Memory B cell (primary cell): ENCODE measurements at regions not wholly inside any gene's neighbourhood (a gene's known extent, or its start where the extent isn't known, plus 50 kb on each side); places are given as distances from the start of the nearest gene placed in this dataset.

Experiments
- ATAC-seq: fragments of 150-1000 bp; cut with Tn5 transposase; 2 replicates; pipeline ENCODE4 v1.10.0; 2021; ENCODE audit warnings: low read depth, mild to moderate bottlenecking, moderate library complexity
- DNase-seq, 2 donors: peaks; one replicate each; pipeline ENCODE4 v3.0.0; 2022; ENCODE audit warnings: low spot score in 2 of 2
- H3K27ac Mint-ChIP-seq: one replicate; pipeline ENCODE4 v1.8.0; 2022; ENCODE audit warnings: mild to moderate bottlenecking, moderate library complexity, mixed read lengths
- H3K27me3 Mint-ChIP-seq: one replicate; pipeline ENCODE4 v1.8.0; 2022; ENCODE audit warnings: mixed read lengths
- H3K36me3 Mint-ChIP-seq: one replicate; pipeline ENCODE4 v1.8.0; 2022; ENCODE audit warnings: mild to moderate bottlenecking, mixed read lengths
- H3K4me1 Mint-ChIP-seq: one replicate; pipeline ENCODE4 v1.8.0; 2022; ENCODE audit warnings: mixed read lengths
- H3K4me3 Mint-ChIP-seq: one replicate; pipeline ENCODE4 v1.8.0; 2022; ENCODE audit warnings: mild to moderate bottlenecking, moderate library complexity, mixed read lengths
- H3K9me3 Mint-ChIP-seq: one replicate; pipeline ENCODE4 v1.8.0; 2022; ENCODE audit warnings: mixed read lengths

DNA sequence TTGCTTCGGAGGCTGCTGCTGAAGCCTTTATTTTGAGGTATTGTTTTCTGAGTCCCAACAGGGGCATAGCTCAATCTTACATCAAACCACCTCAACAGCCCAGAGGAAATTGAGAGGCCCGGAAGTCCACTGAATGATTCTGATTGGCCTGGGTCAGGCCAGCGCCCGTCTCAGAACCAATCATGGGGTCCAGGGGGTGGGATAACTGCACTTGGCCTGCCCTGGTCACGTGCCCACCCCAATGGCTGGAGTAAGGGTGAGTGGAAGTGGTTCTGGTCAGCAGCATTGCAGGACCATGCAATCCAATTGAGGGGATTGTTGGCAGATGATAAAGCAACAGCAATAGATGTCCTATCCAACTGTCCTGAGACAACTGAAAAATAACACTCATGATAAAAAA, 190.6 kb downstream of the HERPUD2 start:
- peaks cover 7% of the 10 kb centered on the region for H3K27me3 Mint-ChIP-seq
- no peak overlapping the region for H3K27ac Mint-ChIP-seq
- no peak for ATAC-seq
- no peak for DNase-seq
- no peaks in the 10 kb centered on the region for H3K4me1 Mint-ChIP-seq
- H3K9me3 Mint-ChIP-seq: no peaks in the 10 kb centered on the region
- no peak overlapping the region for H3K4me3 Mint-ChIP-seq
- no peaks in the 10 kb centered on the region for H3K36me3 Mint-ChIP-seq

DNA sequence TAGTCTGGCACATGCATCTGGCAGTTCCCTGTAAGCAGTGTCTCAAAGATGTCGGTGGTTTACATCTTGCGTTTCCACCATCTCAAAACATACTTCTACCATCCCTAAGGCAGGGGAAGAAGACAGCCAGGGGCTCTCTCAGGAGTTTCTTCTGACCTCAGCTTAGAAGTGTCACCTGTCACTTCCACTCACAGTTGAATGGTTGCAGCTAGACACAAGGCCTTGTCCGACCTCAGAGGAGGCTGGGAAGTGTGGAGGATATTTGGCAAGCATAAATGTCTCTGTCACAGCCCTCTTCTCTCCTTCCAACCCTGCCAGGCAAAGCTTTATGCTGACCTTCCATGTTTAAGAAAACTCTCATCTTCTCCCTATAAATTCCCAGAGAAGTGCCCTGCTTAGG, 193.3 kb downstream of the HERPUD2 start:
- no peak for ATAC-seq
- peaks cover 1% of the 10 kb centered on the region for H3K36me3 Mint-ChIP-seq
- H3K27me3 Mint-ChIP-seq: peaks cover 23% of the 10 kb centered on the region
- no peaks in the 10 kb centered on the region for H3K4me1 Mint-ChIP-seq
- no peaks in the 10 kb centered on the region for H3K9me3 Mint-ChIP-seq
- no peak overlapping the region for H3K27ac Mint-ChIP-seq
- H3K4me3 Mint-ChIP-seq: no peak overlapping the region
- no peak for DNase-seq

DNA sequence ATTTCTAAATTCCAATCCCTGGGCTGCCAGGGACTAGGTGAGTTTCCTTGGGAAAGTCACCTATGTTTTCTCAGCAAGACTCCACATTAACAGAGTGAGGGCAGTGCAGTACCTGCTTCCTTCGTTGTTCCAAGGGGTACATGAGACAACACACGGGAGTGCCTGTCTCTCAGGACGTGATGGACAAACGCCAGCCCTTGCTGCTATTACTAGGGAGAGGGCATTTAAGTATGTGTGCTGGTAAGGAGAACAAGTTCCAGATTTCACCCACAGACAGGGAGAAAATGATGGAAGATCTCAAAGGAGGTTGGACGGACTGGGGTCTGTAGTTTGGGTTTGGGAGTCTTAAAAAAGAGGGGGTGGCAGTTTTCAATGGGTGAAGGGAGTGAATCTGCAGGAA, 195.7 kb downstream of the HERPUD2 start:
- H3K27me3 Mint-ChIP-seq: peaks cover 23% of the 10 kb centered on the region
- peaks cover 1% of the 10 kb centered on the region for H3K36me3 Mint-ChIP-seq
- peaks cover 4% of the 10 kb centered on the region for H3K4me1 Mint-ChIP-seq
- H3K27ac Mint-ChIP-seq: no peak overlapping the region
- ATAC-seq (no peak), DNase-seq (no peak)
- H3K4me3 Mint-ChIP-seq: no peak overlapping the region
- H3K9me3 Mint-ChIP-seq: no peaks in the 10 kb centered on the region

DNA sequence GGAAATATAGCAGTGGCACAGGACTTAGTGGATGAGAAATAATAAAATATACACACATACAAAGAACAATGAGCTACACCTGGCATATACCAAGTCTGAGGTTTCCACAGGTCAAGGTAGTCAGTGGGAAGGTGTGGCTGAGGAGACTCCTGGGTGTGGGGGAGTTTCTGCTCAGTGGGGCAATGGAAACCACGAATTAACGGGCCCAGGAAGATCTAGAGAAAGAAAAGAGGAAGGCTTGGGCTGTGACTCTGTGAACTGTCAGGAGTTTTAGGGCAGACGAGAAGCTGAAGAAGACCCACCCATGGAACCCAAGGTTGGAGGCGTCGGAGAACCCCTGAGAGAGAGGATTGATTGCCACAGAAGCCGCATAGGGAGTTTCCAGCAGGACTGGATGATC, 196.5 kb downstream of the HERPUD2 start:
- peaks cover 1% of the 10 kb centered on the region for H3K36me3 Mint-ChIP-seq
- H3K27me3 Mint-ChIP-seq: peaks cover 20% of the 10 kb centered on the region
- no peak for ATAC-seq
- no peaks in the 10 kb centered on the region for H3K9me3 Mint-ChIP-seq
- peaks cover 4% of the 10 kb centered on the region for H3K4me1 Mint-ChIP-seq
- H3K27ac Mint-ChIP-seq: no peak overlapping the region
- no peak overlapping the region for H3K4me3 Mint-ChIP-seq
- no peak for DNase-seq

DNA sequence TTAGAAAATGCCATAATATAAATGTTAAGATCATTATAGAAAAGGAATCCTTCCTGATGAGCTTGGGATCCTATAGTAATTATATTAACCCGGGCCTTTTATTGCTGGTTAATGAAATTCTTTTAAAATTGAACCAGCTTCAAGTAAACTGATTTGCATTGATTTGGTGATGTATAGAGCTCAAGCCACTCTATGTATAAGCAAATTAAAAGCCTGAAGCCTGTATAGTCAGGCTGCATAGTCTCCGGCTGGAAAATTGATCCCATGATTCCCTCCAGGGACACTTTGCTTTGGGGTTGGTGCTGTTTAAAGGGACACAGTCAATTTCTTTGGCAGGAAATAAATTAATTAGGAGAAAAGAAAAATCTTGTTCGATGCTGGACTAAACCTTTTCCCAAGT, 199.1 kb downstream of the HERPUD2 start:
- ATAC-seq: no peak
- H3K9me3 Mint-ChIP-seq: no peaks in the 10 kb centered on the region
- H3K27me3 Mint-ChIP-seq: peaks cover 20% of the 10 kb centered on the region
- no peak overlapping the region for H3K4me3 Mint-ChIP-seq
- H3K4me1 Mint-ChIP-seq: peaks cover 4% of the 10 kb centered on the region
- peaks cover 1% of the 10 kb centered on the region for H3K36me3 Mint-ChIP-seq
- DNase-seq: no peak
- H3K27ac Mint-ChIP-seq: no peak overlapping the region

DNA sequence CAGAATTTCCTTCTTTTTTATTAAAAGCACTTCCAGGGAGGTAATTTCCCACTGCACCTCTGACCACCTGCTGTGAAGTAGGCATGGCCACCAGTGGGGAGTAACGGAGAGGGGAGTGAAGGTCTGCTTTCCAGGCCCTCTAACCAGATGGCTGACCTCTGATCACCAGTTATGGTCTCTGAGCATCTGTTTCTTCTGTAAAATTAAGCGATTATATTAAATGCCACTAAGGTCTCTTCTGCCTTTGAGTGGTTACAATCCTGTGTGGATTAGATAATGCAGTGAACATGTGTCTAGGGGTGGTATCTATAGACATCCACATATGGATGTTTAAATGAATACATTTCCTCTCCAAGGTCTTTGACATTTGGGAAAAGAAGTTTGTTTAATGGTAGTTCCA, 199.6 kb downstream of the HERPUD2 start:
- ATAC-seq (no peak), DNase-seq (no peak)
- Mint-ChIP-seq H3K27ac (no peak overlapping the region), H3K9me3 (no peaks in the 10 kb centered on the region), H3K4me1 (peaks cover 4% of the 10 kb centered on the region), H3K4me3 (no peak overlapping the region), H3K27me3 (peaks cover 18% of the 10 kb centered on the region), H3K36me3 (peaks cover 1% of the 10 kb centered on the region)

DNA sequence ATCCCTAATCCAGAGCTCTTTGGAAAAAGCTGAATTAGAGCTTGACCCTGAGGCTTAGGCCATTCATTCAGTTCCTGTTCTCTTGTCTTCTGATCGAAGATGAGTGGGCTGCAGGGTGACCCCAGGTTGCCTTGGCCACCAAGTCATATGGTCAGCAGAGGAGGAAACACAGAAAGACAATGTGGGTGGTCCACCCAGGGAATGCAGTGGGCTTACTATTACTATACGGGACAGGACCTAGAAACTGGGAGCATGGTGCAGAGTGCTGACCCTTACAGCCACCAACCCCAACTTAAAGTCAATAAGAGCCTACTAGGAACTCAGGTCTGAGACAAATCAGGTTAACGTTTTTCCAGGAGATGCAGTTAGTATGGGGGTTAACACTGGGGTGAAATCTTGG, 200.5 kb downstream of the HERPUD2 start:
- no peak for ATAC-seq
- DNase-seq: no peak
- Mint-ChIP-seq H3K27ac (no peak overlapping the region), H3K36me3 (peaks cover 1% of the 10 kb centered on the region), H3K27me3 (peaks cover 16% of the 10 kb centered on the region), H3K4me3 (no peak overlapping the region), H3K4me1 (peaks cover 4% of the 10 kb centered on the region), H3K9me3 (no peaks in the 10 kb centered on the region)

DNA sequence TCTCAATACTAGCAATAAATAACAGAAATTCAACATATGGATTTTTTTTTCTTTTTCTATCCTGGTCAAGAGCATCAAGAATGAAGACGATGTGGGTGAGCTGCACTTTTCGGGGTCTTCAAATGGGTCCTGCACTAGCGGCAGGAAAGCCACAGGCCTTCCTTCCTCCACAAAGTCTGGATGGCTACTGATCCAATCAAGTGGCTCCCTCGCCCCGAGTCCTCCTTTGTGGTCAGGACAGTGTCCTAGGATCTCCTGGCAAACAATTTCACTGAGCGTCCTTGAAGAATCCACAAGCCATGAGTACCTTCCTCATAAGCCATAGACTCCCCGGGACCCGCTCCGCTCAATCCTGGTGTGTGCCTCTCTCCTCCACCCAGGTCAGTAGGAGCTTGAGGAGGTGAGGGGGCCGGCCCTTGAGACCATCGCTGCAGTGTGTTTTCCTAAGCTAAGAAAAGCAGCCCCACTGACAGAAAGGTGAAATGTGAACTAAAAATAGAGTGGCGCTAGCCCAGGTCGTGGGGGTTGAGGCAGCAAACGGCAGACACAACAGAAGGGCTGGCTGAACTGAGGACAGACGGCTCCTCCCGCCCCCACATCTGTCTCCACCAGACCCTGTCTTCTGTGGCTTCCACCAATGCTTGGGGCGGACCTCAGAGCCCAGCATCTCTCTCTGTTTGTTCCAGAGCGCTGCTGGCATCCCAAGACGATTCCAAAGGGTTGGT, 202.3 kb downstream of the HERPUD2 start:
- ATAC-seq: no peak
- Mint-ChIP-seq H3K9me3 (no peaks in the 10 kb centered on the region), H3K4me1 (peaks cover 4% of the 10 kb centered on the region), H3K36me3 (peaks cover 1% of the 10 kb centered on the region), H3K27me3 (peaks cover 7% of the 10 kb centered on the region), H3K4me3 (no peak overlapping the region), H3K27ac (no peak overlapping the region)
- no peak for DNase-seq

DNA sequence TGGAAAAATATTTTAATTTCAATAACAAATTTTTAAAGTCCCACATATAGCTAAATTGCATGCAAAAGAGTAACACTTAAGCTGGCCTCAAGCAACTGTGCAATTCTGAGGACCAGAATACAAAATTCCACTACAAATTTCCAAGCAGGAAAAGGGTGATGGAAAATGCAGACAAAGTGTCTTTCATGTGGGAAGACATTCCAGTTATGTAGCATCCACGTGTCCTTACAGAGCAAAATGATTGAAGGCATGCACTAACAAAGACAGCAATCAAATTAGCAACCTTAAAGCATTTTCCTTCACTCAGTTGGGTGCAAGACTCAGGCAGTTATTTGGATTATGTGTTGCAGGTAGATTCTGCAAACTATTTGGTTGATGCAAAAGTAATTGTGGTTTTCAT, 203.7 kb downstream of the HERPUD2 start:
- DNase-seq: no peak
- no peak for ATAC-seq
- Mint-ChIP-seq H3K27ac (no peak overlapping the region), H3K27me3 (peaks cover 2% of the 10 kb centered on the region), H3K4me1 (no peaks in the 10 kb centered on the region), H3K36me3 (no peaks in the 10 kb centered on the region), H3K4me3 (no peak overlapping the region), H3K9me3 (no peaks in the 10 kb centered on the region)

DNA sequence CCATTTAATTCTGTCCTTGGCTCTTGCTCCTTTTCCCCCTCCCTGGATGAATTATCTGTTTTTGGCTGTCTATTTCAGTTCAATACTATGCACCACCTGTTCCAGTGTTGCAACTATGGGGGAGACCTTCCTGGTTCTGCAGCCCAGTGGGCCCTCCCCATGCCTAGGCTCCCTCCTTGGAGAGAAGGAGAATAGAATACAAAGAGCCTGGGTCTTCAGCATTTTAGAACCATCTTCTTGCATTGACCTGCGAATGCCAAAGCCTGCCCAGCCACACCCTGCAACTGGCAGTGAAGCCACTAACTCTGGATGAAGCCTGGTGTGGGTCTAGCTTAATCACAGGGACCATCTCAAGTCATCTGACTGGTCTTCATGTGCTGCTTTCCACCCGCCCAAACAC, 207.1 kb downstream of the HERPUD2 start:
- DNase-seq: no peak
- no peaks in the 10 kb centered on the region for H3K4me1 Mint-ChIP-seq
- no peak overlapping the region for H3K27ac Mint-ChIP-seq
- no peaks in the 10 kb centered on the region for H3K9me3 Mint-ChIP-seq
- H3K36me3 Mint-ChIP-seq: no peaks in the 10 kb centered on the region
- peaks cover 9% of the 10 kb centered on the region for H3K27me3 Mint-ChIP-seq
- H3K4me3 Mint-ChIP-seq: no peak overlapping the region
- no peak for ATAC-seq

DNA sequence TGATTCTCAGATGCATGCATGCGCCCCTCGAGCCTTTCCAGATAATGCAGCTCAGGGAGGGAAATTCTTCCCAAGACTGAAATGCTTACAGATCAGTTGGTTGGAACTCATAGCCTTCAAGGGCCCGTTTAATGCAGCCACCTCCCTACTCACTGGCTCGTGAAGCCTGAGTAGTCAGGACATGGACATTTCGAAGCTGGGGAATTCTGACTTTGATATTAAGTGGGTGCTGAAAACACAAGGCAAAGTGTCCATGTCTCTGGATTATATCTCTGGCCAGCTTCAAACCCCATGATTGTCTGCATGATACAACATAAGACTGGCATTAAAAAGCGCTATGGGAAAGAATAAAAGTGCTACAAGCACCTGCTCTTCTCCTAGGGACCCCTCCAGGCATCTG, 207.5 kb downstream of the HERPUD2 start:
- H3K27me3 Mint-ChIP-seq: peaks cover 9% of the 10 kb centered on the region
- H3K4me1 Mint-ChIP-seq: no peaks in the 10 kb centered on the region
- no peak overlapping the region for H3K27ac Mint-ChIP-seq
- no peak overlapping the region for H3K4me3 Mint-ChIP-seq
- H3K36me3 Mint-ChIP-seq: no peaks in the 10 kb centered on the region
- no peaks in the 10 kb centered on the region for H3K9me3 Mint-ChIP-seq
- ATAC-seq (no peak), DNase-seq (no peak)

DNA sequence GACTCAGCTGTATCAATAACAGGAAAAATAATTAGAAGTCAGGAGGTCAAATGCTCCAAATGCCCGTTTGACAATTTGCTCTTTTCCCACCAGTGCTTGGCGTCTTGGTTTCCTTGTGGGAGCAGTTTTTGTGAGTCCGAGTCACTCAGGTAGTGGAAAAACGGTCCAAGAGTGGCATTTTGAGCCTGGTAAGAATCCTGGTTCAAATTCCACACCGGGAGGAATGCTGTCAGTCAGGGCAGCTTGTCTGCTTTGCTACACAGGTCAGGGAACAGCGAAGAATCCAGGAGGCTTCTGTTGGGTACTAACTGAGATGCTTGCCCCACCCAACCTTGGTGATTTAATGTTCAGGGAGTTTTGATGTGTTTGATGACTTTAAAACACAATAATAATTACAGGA, 209.5 kb downstream of the HERPUD2 start:
- no peaks in the 10 kb centered on the region for H3K9me3 Mint-ChIP-seq
- peaks cover 17% of the 10 kb centered on the region for H3K27me3 Mint-ChIP-seq
- DNase-seq (no peak), ATAC-seq (no peak)
- no peaks in the 10 kb centered on the region for H3K4me1 Mint-ChIP-seq
- H3K4me3 Mint-ChIP-seq: no peak overlapping the region
- H3K36me3 Mint-ChIP-seq: no peaks in the 10 kb centered on the region
- no peak overlapping the region for H3K27ac Mint-ChIP-seq

DNA sequence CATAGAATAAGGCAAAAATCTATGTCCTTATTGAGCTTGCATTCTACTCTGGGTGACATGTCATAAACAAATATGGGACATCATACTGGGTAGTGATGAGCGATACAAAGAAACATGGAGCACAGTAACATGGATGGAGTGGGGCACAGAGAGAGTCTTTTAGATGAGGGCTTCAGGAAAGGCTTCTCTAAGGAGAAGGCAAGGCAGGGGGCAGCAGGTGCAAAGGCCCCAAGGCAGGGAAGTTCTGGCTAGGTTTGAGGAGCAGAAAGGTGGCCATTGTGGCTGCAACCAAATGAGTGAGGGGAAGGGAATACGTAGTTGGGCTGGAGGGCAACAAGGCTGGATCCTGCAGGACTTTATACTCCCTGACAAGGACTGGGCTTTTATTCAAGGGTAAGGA, 211.4 kb downstream of the HERPUD2 start:
- DNase-seq (no peak), ATAC-seq (no peak)
- Mint-ChIP-seq H3K4me1 (no peaks in the 10 kb centered on the region), H3K27me3 (peaks cover 20% of the 10 kb centered on the region), H3K4me3 (no peak overlapping the region), H3K36me3 (no peaks in the 10 kb centered on the region), H3K9me3 (peaks cover 1% of the 10 kb centered on the region), H3K27ac (no peak overlapping the region)

DNA sequence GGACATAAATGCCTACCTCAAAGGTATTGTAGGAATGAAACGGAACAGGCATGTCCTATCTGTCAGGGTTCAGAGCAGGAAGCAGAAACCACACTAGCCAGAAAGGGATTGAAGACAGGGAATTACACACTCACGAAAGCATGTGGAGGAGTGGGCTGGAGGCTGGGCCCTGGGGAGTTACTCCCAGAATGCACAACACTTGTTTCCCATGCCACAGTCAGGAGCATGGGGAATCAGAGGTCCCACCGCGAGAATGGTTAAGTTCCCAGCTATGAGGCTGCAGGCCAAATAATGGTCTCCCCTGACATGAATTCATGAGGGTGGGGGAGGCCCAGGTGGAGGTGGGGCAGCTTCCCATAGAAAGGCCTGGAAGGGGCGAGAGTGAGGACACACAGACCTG, 212.7 kb downstream of the HERPUD2 start:
- no peaks in the 10 kb centered on the region for H3K4me1 Mint-ChIP-seq
- no peak overlapping the region for H3K27ac Mint-ChIP-seq

DNA sequence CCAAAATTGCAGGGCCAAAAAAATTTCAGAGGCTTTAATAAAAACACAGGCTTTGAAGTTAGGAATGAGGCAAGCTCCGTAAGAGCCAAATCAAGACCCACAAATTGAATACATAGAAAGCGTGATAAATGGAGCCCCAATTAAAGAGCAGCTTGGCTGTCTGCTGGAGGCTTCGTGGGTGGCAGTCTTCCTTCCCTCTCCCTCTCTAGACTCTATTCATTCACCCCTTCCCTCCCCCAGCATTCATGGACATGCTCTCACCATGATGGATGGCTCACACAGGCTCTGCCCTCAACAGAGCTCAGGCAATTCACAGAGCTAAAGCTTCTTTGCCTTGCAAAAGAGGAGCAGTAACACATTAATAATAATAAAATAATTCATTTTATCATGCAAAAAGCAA, 214.1 kb downstream of the HERPUD2 start:
- Mint-ChIP-seq H3K27ac (no peak overlapping the region), H3K27me3 (peaks cover 18% of the 10 kb centered on the region)
- no peak for ATAC-seq

More for the DNA sequence above, 212.7 kb downstream of the HERPUD2 start:
- peaks cover 18% of the 10 kb centered on the region for H3K27me3 Mint-ChIP-seq
- no peak for ATAC-seq
- no peak for DNase-seq
- H3K9me3 Mint-ChIP-seq: peaks cover 6% of the 10 kb centered on the region
- no peaks in the 10 kb centered on the region for H3K36me3 Mint-ChIP-seq
- H3K4me3 Mint-ChIP-seq: no peak overlapping the region

More for the DNA sequence above, 214.1 kb downstream of the HERPUD2 start:
- Mint-ChIP-seq H3K9me3 (peaks cover 10% of the 10 kb centered on the region), H3K4me1 (no peaks in the 10 kb centered on the region), H3K36me3 (no peaks in the 10 kb centered on the region), H3K4me3 (no peak overlapping the region)
- no peak for DNase-seq
